ENCODE measurements at regions not wholly inside any gene's neighbourhood (a gene's known extent, or its start where the extent isn't known, plus 50 kb on each side); places are given as distances from the start of the nearest gene placed in this dataset.

DNA sequence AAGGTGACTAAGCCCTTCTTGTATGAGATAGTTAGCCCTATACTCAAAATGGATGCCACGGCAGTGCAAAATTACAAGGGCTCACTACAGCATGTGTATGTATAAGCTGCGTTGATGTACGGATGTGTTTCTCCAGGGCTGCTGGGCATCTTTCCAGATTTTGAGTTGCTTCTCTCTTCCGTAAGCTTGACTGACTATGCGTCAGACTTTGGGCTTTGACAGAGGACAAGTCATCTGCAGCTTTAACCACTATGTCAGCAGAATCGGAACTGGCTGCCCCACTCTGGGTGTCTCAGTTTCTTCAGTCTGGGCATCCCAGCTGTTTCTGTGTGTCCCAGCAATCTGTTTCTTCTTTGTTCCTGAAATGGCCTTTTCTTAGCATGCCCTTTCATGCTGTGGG, 241.6 kb downstream of the BTBD3 start:
- no peak for DNase-seq (ENCODE audit: low spot score)
- Histone ChIP-seq H3K9me3 (ENCODE audit: control insufficient read depth in 4 of 4, low read length in 3 of 4) (no peaks in the 10 kb centered on the region), H3K27ac (ENCODE audit: low read depth in 1 of 2, low read length in 2 of 2) (no peak overlapping the region), H3K27me3 (ENCODE audit: control insufficient read depth in 4 of 4, insufficient read depth in 4 of 4, low read length in 3 of 4) (no peaks in the 10 kb centered on the region), H3K4me1 (ENCODE audit: control insufficient read depth in 4 of 4, insufficient read depth in 4 of 4, low read length in 3 of 4) (no peaks in the 10 kb centered on the region), H3K9ac (ENCODE audit: low read depth in 1 of 2, low read length in 2 of 2) (no peak overlapping the region), H3K36me3 (ENCODE audit: control insufficient read depth in 4 of 4, insufficient read depth in 3 of 4, low read depth in 1 of 4, low read length in 3 of 4) (no peaks in the 10 kb centered on the region), H3K4me3 (ENCODE audit: low read depth in 1 of 3, low read length in 3 of 3) (no peak overlapping the region)
- TF ChIP-seq HNF4G (IDR thresholded peaks at IDR 0.05) = no peak
- no peak for TF ChIP-seq EGR1 (IDR thresholded peaks at IDR 0.05; ENCODE audit: low read depth in 2 of 2)
- TF ChIP-seq SP1 (IDR thresholded peaks at IDR 0.05) = no peak
- no peak for TF ChIP-seq NR2F2 (IDR thresholded peaks at IDR 0.05)
- TF ChIP-seq FOXA2 (IDR thresholded peaks at IDR 0.05) = no peak
- no peak for TF ChIP-seq TAF1 (conservative IDR thresholded peaks at IDR 0.05)
- TF ChIP-seq, protein P1, sequence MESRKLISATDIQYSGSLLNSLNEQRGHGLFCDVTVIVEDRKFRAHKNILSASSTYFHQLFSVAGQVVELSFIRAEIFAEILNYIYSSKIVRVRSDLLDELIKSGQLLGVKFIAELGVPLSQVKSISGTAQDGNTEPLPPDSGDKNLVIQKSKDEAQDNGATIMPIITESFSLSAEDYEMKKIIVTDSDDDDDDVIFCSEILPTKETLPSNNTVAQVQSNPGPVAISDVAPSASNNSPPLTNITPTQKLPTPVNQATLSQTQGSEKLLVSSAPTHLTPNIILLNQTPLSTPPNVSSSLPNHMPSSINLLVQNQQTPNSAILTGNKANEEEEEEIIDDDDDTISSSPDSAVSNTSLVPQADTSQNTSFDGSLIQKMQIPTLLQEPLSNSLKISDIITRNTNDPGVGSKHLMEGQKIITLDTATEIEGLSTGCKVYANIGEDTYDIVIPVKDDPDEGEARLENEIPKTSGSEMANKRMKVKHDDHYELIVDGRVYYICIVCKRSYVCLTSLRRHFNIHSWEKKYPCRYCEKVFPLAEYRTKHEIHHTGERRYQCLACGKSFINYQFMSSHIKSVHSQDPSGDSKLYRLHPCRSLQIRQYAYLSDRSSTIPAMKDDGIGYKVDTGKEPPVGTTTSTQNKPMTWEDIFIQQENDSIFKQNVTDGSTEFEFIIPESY (IDR thresholded peaks at IDR 0.05) = no peak
- TF ChIP-seq, protein P2, sequence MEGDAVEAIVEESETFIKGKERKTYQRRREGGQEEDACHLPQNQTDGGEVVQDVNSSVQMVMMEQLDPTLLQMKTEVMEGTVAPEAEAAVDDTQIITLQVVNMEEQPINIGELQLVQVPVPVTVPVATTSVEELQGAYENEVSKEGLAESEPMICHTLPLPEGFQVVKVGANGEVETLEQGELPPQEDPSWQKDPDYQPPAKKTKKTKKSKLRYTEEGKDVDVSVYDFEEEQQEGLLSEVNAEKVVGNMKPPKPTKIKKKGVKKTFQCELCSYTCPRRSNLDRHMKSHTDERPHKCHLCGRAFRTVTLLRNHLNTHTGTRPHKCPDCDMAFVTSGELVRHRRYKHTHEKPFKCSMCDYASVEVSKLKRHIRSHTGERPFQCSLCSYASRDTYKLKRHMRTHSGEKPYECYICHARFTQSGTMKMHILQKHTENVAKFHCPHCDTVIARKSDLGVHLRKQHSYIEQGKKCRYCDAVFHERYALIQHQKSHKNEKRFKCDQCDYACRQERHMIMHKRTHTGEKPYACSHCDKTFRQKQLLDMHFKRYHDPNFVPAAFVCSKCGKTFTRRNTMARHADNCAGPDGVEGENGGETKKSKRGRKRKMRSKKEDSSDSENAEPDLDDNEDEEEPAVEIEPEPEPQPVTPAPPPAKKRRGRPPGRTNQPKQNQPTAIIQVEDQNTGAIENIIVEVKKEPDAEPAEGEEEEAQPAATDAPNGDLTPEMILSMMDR (IDR thresholded peaks at IDR 0.05; ENCODE audit: low read depth, low read length, missing input control) = no peak
- TF ChIP-seq HNF4A (conservative IDR thresholded peaks at IDR 0.05) = no peak
- no peak for TF ChIP-seq RXRA (IDR thresholded peaks at IDR 0.05)
- TF ChIP-seq YY1 (IDR thresholded peaks at IDR 0.05) = no peak
- TF ChIP-seq JUND (IDR thresholded peaks at IDR 0.05) = no peak
- TF ChIP-seq, protein P3, sequence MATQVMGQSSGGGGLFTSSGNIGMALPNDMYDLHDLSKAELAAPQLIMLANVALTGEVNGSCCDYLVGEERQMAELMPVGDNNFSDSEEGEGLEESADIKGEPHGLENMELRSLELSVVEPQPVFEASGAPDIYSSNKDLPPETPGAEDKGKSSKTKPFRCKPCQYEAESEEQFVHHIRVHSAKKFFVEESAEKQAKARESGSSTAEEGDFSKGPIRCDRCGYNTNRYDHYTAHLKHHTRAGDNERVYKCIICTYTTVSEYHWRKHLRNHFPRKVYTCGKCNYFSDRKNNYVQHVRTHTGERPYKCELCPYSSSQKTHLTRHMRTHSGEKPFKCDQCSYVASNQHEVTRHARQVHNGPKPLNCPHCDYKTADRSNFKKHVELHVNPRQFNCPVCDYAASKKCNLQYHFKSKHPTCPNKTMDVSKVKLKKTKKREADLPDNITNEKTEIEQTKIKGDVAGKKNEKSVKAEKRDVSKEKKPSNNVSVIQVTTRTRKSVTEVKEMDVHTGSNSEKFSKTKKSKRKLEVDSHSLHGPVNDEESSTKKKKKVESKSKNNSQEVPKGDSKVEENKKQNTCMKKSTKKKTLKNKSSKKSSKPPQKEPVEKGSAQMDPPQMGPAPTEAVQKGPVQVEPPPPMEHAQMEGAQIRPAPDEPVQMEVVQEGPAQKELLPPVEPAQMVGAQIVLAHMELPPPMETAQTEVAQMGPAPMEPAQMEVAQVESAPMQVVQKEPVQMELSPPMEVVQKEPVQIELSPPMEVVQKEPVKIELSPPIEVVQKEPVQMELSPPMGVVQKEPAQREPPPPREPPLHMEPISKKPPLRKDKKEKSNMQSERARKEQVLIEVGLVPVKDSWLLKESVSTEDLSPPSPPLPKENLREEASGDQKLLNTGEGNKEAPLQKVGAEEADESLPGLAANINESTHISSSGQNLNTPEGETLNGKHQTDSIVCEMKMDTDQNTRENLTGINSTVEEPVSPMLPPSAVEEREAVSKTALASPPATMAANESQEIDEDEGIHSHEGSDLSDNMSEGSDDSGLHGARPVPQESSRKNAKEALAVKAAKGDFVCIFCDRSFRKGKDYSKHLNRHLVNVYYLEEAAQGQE (IDR thresholded peaks at IDR 0.05) = no peak
- TF ChIP-seq, protein P4, sequence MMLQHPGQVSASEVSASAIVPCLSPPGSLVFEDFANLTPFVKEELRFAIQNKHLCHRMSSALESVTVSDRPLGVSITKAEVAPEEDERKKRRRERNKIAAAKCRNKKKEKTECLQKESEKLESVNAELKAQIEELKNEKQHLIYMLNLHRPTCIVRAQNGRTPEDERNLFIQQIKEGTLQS (IDR thresholded peaks at IDR 0.05) = no peak
- no peak for TF ChIP-seq FOXA1 (IDR thresholded peaks at IDR 0.05)
- no peak for TF ChIP-seq GABPA (IDR thresholded peaks at IDR 0.05 in 1 of 2, conservative IDR thresholded peaks at IDR 0.05 in 1 of 2)
- no peak for TF ChIP-seq RAD21 (IDR thresholded peaks at IDR 0.05)
- TF ChIP-seq, protein P5, sequence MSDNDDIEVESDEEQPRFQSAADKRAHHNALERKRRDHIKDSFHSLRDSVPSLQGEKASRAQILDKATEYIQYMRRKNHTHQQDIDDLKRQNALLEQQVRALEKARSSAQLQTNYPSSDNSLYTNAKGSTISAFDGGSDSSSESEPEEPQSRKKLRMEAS (IDR thresholded peaks at IDR 0.05) = no peak
- 89% methylated on average over 6 of the region's 6 CpGs for WGBS
